Caki2 (cell line): ENCODE measurements at regions not wholly inside any gene's neighbourhood (a gene's known extent, or its start where the extent isn't known, plus 50 kb on each side); places are given as distances from the start of the nearest gene placed in this dataset.

Source experiments
- DNase-seq: peaks from one replicate; pipeline ENCODE4 v3.0.0-alpha.2; 2015; ENCODE audit warnings: low read depth
- in situ Hi-C: cut with HindIII; loops from 2 replicates; pipeline ENCODE4 v1.10.0; 2016; ENCODE audit warnings: low sequenced_read_pairs, low pct_unique_long_range_greater_than_20kb, mixed read lengths

DNA sequence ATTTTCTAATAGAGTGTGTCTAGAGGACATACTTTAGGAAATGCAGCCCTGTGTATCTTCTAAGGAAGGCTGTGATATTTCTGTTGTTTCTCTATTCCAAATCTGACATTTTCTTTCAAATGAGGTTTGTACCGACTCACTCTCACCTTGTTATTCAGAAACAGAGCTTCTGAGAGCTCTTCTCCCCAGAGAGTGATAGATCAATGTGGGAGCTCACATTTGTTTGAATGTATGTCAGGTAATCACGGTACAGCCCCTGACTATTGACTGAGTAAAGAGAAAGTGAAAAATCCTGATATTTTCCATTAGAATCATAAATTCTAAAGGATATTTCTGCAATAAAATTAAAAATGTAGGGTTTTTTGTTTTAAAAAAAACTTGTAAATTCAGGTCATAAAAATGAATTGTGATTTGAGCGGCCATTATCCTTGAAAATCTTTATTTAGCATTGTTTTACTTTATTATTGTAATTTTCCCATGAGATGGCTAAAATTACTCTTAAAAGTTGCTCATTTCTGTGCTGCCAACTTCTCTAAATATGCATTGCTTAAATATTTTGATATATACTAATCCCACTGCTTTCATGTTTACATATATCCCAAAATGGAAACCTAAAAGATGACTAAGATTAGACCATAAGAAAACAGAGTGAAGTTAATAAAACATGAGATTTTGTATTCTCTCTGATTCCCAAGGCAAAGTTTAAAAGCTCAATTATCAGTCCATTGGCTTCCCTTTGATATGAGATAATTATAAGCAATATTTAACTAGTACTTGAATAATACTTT lies 1226.8 kb upstream of the CITED2 start:
- in situ Hi-C loops = no loop called here
- no peak for DNase-seq

- DNase-seq = no peak
- in situ Hi-C loops = no loop called here
These were observed 1225.5 kb upstream of the CITED2 start for GRCh38 chr6:140599916-140600315.

GRCh38 chr6:140597181-140597580 lies 1222.7 kb upstream of the CITED2 start:
- DNase-seq = no peak
- in situ Hi-C loops = no loop called here

DNA sequence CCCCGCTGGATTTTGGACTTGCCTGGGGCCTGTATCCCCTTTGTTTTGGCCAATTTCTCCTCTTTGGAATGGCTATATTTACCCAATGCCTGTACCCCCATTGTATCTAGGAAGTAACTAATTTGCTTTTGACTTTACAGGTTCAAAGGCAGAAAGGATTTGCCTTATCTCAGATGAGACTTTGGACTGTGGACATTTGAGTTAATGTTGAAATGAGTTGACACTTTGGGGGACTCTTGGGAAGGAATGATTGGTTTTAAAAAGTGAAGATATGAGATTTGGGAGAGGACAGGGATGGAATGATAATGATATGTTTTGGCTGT lies 1220.3 kb upstream of the CITED2 start:
- no peak for DNase-seq
- in situ Hi-C loops = no loop called here

GRCh38 chr6:140592877-140593276 lies 1218.4 kb upstream of the CITED2 start:
- no peak for DNase-seq
- in situ Hi-C loops = no loop called here

DNA sequence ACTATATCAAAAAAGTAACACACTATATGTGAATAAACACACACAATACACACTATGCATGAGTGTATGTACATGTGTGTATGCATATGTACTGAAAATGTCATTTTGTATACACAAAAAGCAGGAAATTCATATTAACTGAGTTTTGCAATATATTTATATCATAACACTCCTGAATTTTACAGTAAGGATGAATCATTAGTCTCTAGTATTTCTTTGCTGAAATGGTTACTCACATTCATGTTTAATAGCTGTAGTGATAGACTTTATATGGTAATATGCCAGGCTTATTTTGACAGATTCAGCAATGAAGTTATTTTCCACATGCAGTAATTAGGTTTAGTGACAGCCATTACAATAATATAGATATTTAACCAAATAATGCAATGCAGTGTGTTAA lies 1216.2 kb upstream of the CITED2 start:
- no peak for DNase-seq
- in situ Hi-C loops = no loop called here

- in situ Hi-C loops = no loop called here
- DNase-seq = no peak
These were observed 1212.1 kb upstream of the CITED2 start for GRCh38 chr6:140586426-140587061.

DNA sequence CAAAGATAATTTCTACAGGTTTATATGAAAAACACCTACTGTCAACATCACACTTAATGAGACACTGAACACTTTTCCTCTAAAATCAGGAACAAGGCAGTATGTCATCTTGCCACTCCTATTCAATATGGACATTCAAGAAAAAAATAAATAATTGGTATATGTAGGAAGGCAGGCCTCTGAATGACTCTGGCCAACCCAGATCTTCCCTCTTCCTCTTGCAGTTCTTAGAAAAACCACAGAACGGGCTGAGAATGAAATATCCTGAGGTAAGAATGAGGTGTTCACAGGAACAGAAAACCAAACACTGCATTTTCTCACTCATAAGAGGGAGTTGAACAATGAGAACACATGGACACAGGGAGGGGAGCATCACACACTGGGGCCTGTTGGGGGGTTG lies 1207.2 kb upstream of the CITED2 start:
- no peak for DNase-seq

DNA sequence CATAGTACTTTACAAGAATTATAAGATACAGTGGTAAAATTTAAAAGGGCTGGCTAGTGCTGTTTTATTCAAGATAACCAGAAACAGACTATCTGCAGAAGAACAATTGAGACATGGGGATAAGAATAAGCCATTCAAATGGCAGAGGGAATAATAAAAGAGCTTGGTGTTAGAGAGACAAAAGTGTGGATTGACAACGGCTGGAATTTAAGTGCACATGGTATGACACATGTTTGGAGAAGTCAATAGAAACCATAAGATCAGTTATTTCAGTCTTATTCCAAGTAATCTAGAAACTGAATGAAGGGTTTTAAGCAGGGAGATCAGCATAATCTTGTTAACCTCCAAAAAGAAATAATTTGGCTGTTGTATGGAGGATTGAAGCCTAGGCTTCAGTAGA lies 1205.5 kb upstream of the CITED2 start:
- no peak for DNase-seq
- in situ Hi-C loops = no loop called here

More for the DNA sequence above, 1207.2 kb upstream of the CITED2 start:
- in situ Hi-C loops = no loop called here

GRCh38 chr6:140576004-140576555 lies 1201.6 kb upstream of the CITED2 start:
- in situ Hi-C loops = no loop called here
- no peak for DNase-seq

GRCh38 chr6:140572867-140573266 lies 1198.4 kb upstream of the CITED2 start:
- in situ Hi-C loops = no loop called here
- no peak for DNase-seq

DNA sequence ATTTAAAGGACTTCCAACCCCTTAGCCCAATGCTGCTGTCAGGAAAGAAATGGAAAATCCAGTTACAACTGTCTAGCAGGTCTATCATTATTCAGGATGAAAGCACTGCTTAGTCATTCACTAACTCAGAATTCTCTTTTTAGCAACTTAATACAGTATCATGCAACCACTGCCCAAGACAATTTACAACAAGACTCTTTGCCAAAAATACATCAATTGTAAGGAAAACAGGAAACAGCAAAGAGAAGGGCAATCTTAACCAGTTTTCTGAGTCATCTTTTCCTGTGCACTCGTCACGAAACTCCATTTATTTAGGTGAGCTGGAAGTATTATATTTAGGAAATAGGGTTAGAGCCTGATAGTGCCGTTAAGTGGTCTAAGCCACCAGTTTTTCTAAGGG lies 1197.7 kb upstream of the CITED2 start:
- in situ Hi-C loops = no loop called here
- no peak for DNase-seq

GRCh38 chr6:140571145-140571544 lies 1196.7 kb upstream of the CITED2 start:
- DNase-seq = no peak
- in situ Hi-C loops = no loop called here

- in situ Hi-C loops = no loop called here
- DNase-seq = no peak
These were observed 1193.0 kb upstream of the CITED2 start for GRCh38 chr6:140567466-140567865.

- DNase-seq = no peak
- in situ Hi-C loops = no loop called here
These were observed 1192.4 kb upstream of the CITED2 start for GRCh38 chr6:140566781-140567277.

GRCh38 chr6:140563728-140564127 lies 1189.3 kb upstream of the CITED2 start:
- in situ Hi-C loops = no loop called here
- no peak for DNase-seq

GRCh38 chr6:140561701-140562100 lies 1187.3 kb upstream of the CITED2 start:
- no peak for DNase-seq
- in situ Hi-C loops = no loop called here

GRCh38 chr6:140560671-140561070 lies 1186.2 kb upstream of the CITED2 start:
- in situ Hi-C loops = no loop called here
- no peak for DNase-seq

DNA sequence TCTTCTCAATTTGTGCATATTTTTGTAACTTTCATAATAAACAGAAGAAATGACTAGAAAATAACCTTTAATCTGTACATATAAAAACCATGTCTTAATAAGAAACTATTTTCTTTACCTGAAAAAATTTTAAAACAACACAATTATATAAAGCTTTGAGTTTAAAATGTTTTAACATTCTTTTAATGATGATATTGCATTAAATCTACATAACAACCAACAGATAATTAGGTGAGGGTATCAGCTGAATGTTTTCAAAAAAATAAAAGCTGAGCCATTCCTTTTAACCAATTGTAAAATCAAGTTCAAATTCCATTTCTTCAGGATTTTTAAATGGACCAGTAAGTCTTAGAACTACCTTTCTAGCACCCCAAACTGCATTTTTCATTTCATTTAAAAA lies 1185.0 kb upstream of the CITED2 start:
- in situ Hi-C loops = no loop called here
- DNase-seq = no peak

- DNase-seq = no peak
- in situ Hi-C loops = no loop called here
These were observed 1180.0 kb upstream of the CITED2 start for GRCh38 chr6:140554421-140554820.
